Activated CD4-positive, alpha-beta T cell treated with anti-CD3 and anti-CD28 coated beads, Interleukin-2, amount 50 U/mL, for 48 hours (primary cell): ENCODE measurements at regions not wholly inside any gene's neighbourhood (a gene's known extent, or its start where the extent isn't known, plus 50 kb on each side); places are given as distances from the start of the nearest gene placed in this dataset.
A peak's percentile ranks its signal among the peaks of the same experiment; 100 is the strongest.
"Not testable (repeated sequence)": the region's sequence is repeated elsewhere in the genome, so short reads cannot be mapped to it uniquely, and the experiment has no call there.

Experiments used
- DNase-seq, 2 experiments: peaks; one replicate each; pipeline ENCODE4 v3.0.0-alpha.2; 2020

DNA sequence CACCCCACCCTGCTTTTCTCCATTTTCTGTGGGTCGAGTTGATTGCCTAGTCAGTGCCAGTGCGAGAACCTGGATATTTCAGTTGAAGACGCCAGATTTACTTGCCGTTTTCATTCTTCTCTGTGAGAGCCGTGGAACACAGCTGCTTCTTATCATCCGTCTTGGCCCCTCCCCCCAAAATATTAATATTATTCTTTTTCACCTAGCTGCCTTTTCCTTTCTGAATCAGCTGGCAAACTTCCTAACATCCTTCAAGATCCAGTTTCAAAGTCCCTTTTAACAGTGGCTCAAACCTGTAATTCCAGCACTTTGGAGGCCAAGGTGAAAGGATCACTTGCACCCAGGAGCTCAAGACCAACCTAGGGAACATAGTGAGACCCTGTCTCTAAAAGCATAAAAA lies 117.1 kb upstream of the RASA1 start:
- DNase-seq, result no peak

GRCh38 chr5:87151547-87151946 lies 116.1 kb upstream of the RASA1 start:
- DNase-seq, result no peak

DNA sequence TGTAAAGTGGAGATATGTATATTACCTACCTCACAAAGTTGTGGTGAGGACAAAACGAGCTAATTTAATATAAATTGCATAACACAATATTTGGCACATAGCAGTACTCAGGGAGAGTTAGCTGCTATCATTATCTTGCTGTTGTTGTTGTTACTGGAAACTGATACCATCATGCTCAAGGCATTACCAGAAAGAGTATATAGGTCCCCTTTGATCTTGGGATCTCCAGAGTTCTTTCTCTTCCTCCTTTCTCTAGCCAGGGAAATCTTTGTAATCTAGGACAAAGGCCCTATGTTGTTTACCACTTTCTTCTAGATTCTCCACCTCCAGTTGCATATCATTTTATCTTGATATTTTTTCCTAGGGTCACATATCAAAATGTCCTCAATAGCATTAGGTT lies 114.8 kb upstream of the RASA1 start:
- DNase-seq, result no peak

DNA sequence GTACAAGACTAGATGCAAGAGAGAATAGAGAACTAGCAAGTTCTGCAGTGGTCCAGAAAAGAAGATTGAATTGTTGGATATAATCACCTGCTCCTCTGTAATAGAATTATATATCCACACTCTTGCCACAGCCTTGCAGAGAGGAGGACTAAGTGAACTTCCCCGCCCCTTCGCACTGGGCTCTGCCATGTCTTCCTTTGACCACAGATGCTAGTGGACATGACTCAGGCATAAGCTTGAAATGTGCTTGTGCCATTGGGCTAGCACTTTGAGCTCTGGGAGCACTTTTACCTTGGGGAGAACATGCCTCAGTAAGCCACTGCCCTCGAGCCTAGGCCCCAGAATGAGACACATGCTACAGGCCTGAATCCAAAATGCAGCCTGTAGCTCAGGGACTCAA lies 113.5 kb upstream of the RASA1 start:
- DNase-seq, result no peak

- DNase-seq, result no peak
Observed at GRCh38 chr5:87155106-87155505, 112.6 kb upstream of the RASA1 start.

DNA sequence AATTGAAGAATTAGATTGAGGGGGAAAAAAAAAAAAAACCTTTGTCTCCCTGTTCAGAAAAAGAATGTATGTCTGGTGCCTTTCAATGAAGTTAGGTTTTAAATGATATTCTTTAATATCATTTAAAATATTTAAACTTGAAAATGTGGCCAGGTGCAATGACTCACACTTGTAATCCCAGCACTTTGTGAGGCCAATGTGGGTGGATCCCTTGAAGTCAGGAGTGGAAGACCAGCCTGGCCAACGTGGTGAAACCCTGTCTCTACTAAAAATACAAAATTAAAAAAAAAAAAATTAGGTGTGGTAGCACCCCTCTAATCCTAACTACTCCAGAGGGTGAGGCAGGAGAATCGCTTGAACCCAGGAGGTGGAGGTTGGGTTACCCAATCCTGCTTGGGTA lies 111.1 kb upstream of the RASA1 start:
- no peak for DNase-seq

DNA sequence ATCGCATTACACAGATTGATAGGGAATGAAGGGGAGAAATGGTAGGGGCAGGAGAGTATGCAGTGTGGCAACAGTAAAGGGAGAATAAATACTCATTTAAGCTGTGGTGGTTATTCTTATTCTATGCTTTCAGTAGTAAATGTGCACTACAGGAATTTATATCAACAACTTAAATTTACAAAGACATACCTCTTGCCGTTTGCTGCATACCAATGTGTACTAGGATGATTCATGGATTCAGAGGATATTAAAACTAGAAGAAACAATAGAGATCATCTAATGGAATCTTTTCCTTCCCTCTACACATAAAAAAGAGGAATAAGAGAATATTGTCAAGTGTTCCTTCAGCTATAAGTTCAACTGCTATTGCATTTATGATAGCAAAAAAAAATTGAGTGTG lies 103.3 kb upstream of the RASA1 start:
- no peak for DNase-seq

GRCh38 chr5:87169300-87169991 lies 98.2 kb upstream of the RASA1 start:
- DNase-seq, result no peak

DNA sequence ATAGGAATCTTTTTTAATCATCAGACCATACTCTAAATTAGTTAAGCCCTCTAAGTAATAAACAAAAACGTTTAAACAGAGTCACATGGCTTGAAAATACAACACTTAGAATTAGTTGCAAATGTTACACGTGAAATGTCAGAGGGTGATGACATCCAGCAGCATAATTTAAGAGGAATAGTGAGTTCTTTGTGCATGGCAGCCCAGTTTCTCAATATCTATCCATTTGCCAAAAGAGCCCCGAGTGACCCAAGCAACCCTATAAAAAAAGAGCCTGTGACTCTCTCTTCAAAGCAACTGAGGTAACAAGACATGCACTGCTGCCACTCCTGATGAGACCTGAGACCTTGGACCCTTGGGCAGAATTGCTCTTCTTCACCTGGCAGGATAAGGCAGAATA lies 96.9 kb upstream of the RASA1 start:
- no peak for DNase-seq

- no peak for DNase-seq
Observed at GRCh38 chr5:87182649-87183048, 85.0 kb upstream of the RASA1 start.

- DNase-seq, result no peak
Observed at GRCh38 chr5:87183896-87184295, 83.8 kb upstream of the RASA1 start.

- no peak for DNase-seq
Observed at GRCh38 chr5:87184605-87185004, 83.1 kb upstream of the RASA1 start.

- DNase-seq, result no peak
Observed at GRCh38 chr5:87185838-87186237, 81.8 kb upstream of the RASA1 start.

GRCh38 chr5:87188391-87188790 lies 79.3 kb upstream of the RASA1 start:
- no peak for DNase-seq

DNA sequence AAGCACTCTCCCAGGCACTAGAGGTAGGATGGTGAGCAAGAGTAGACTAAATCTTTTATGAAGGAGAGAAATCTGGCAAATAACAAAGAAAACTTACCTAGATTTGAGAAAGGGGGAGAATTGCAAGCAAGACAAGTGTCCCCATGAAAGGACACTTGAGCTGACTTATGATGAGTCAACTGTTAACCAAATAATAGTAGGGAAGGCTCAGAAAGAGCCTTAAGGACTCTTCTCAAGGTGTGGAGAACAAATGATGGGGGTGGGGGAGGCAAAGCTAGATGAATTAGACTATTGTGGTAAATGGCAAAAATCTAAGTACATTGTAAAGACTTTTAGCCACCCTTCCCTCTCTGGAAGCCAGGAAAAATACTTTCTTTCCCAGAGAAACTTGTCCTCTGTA lies 77.6 kb upstream of the RASA1 start:
- DNase-seq, result no peak

GRCh38 chr5:87190687-87191086 lies 77.0 kb upstream of the RASA1 start:
- no peak for DNase-seq

DNA sequence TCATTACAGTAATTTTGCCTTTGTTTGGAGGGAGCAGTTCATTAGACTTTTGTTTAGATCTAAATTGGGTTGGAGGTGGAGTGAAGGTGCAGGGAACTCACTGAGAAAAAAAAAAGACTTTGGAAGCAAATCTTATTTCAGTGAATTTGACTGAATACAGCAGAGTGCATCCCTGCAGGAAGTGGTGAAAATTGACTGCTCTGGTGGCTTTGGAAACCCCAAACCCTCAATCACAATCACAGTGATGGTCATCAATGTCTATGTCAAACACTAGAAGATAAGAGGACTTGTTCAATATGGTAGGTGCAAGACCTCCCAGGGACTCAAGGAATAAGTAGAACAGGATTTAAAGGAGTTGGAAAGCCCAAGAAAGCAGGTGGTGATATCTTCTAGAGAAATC lies 76.0 kb upstream of the RASA1 start:
- DNase-seq, result no peak

DNA sequence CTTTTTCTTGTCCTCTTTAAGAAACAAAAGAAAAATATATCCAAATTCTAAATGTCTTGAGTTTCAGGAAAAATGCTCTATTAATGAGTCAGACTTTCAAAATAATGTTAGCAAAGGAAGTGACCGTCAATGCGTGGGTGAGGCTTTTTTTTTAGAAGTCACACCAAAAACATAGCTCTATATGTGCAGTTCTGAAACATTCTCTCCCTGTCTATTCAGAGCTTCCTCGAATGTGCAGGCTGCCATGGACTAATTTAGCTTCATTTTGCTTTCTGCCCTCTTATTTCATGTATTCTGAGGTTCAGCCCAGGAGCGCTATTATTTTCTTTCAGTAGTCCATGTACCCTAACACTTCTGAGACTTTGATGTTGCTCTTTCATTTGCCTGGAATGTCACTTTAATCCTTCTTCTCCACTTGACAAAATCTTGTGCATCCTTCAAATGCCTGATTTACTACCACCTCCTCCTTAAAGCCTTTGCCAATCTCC lies 72.5 kb upstream of the RASA1 start:
- DNase-seq, result peak in 1 of 2 experiments; percentile 29

GRCh38 chr5:87195616-87196015 lies 72.1 kb upstream of the RASA1 start:
- DNase-seq, result no peak

- DNase-seq, result no peak
Observed at GRCh38 chr5:87198010-87198409, 69.7 kb upstream of the RASA1 start.

DNA sequence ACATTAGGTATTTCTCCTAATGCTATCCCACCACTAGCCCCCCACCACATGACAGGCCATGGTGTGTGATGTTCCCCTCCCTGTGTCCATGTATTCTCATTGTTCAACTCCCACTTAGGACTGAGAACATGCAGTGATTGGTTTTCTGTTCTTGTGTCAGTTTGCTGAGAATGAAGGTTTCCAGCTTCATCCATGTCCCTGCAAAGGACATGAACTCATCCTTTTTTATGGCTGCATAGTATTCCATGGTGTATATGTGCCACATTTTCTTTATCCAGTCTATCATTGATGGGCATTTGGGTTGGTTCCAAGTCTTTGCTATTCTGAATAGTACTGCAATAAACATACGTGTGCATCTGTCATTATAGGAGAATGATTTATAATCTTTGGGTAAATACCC lies 68.4 kb upstream of the RASA1 start:
- DNase-seq, result not testable (repeated sequence)

GRCh38 chr5:87199704-87200103 lies 68.0 kb upstream of the RASA1 start:
- DNase-seq, result not testable (repeated sequence)

- no peak for DNase-seq
Observed at GRCh38 chr5:87210076-87210475, 57.6 kb upstream of the RASA1 start.

- DNase-seq, result no peak
Observed at GRCh38 chr5:87210743-87211142, 56.9 kb upstream of the RASA1 start.

DNA sequence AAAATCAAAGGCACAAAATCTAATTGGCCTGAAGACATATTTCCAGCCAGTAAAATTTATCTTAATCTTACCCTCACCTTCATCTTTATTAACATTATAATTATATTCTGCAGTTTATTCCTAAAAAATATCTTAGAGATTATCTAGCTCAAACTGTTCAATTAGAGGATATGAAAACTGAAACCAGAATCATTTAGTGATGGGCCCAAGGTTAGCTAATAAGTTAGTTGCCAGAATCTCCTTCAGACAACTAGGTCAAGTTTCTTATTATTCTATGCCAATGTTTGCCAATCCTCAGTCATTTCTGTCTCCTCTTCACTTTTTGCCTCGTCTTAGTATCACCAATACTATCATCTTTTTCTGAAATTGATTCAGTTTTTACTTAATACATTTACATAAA lies 56.0 kb upstream of the RASA1 start:
- no peak for DNase-seq
